ENCODE measurements at regions not wholly inside any gene's neighbourhood (a gene's known extent, or its start where the extent isn't known, plus 50 kb on each side); places are given as distances from the start of the nearest gene placed in this dataset.

GRCh38 chr1:83109692-83110091 lies 889.2 kb downstream of the TTLL7 start:
- DNase-seq (no peak), ATAC-seq (no peak)
- ChIA-PET CTCF (no interaction called here), POLR2A (no interaction called here)
- H3K27me3 Mint-ChIP-seq (ENCODE audit: low read depth) = no peaks in the 10 kb centered on the region
- no peak overlapping the region for H3K4me3 Mint-ChIP-seq
- H3K4me1 Mint-ChIP-seq (ENCODE audit: low read depth) = peaks cover 5% of the 10 kb centered on the region
- no peaks in the 10 kb centered on the region for H3K9me3 Mint-ChIP-seq (ENCODE audit: insufficient read depth)
- H3K36me3 Mint-ChIP-seq (ENCODE audit: low read depth) = no peaks in the 10 kb centered on the region
- no peak overlapping the region for H3K27ac Mint-ChIP-seq

GRCh38 chr1:83104558-83104957 lies 894.4 kb downstream of the TTLL7 start:
- H3K27me3 Mint-ChIP-seq (ENCODE audit: low read depth) = no peaks in the 10 kb centered on the region
- no peak for DNase-seq
- no peaks in the 10 kb centered on the region for H3K9me3 Mint-ChIP-seq (ENCODE audit: insufficient read depth)
- no peak overlapping the region for H3K27ac Mint-ChIP-seq
- no peaks in the 10 kb centered on the region for H3K4me1 Mint-ChIP-seq (ENCODE audit: low read depth)
- no peak for ATAC-seq
- no peak overlapping the region for H3K4me3 Mint-ChIP-seq
- CTCF ChIA-PET = no interaction called here
- H3K36me3 Mint-ChIP-seq (ENCODE audit: low read depth) = no peaks in the 10 kb centered on the region
- POLR2A ChIA-PET = no interaction called here

GRCh38 chr1:83103341-83103740 lies 895.6 kb downstream of the TTLL7 start:
- DNase-seq = no peak
- Mint-ChIP-seq H3K4me3 (no peak overlapping the region), H3K36me3 (ENCODE audit: low read depth) (no peaks in the 10 kb centered on the region), H3K27me3 (ENCODE audit: low read depth) (no peaks in the 10 kb centered on the region), H3K4me1 (ENCODE audit: low read depth) (no peaks in the 10 kb centered on the region), H3K27ac (no peak overlapping the region), H3K9me3 (ENCODE audit: insufficient read depth) (no peaks in the 10 kb centered on the region)
- ATAC-seq = no peak
- POLR2A ChIA-PET = no interaction called here
- CTCF ChIA-PET = no interaction called here

- POLR2A ChIA-PET = no interaction called here
- H3K4me1 Mint-ChIP-seq (ENCODE audit: low read depth) = no peaks in the 10 kb centered on the region
- no peak for DNase-seq
- H3K27ac Mint-ChIP-seq = no peak overlapping the region
- H3K9me3 Mint-ChIP-seq (ENCODE audit: insufficient read depth) = no peaks in the 10 kb centered on the region
- H3K4me3 Mint-ChIP-seq = no peak overlapping the region
- CTCF ChIA-PET = no interaction called here
- H3K36me3 Mint-ChIP-seq (ENCODE audit: low read depth) = no peaks in the 10 kb centered on the region
- H3K27me3 Mint-ChIP-seq (ENCODE audit: low read depth) = no peaks in the 10 kb centered on the region
- ATAC-seq = no peak
Observed at GRCh38 chr1:83102630-83103071, 896.3 kb downstream of the TTLL7 start.

GRCh38 chr1:83101406-83101805 lies 897.5 kb downstream of the TTLL7 start:
- ChIA-PET POLR2A (no interaction called here), CTCF (no interaction called here)
- no peak overlapping the region for H3K27ac Mint-ChIP-seq
- H3K27me3 Mint-ChIP-seq (ENCODE audit: low read depth) = no peaks in the 10 kb centered on the region
- H3K9me3 Mint-ChIP-seq (ENCODE audit: insufficient read depth) = no peaks in the 10 kb centered on the region
- H3K4me1 Mint-ChIP-seq (ENCODE audit: low read depth) = no peaks in the 10 kb centered on the region
- H3K4me3 Mint-ChIP-seq = no peak overlapping the region
- H3K36me3 Mint-ChIP-seq (ENCODE audit: low read depth) = no peaks in the 10 kb centered on the region
- no peak for ATAC-seq
- no peak for DNase-seq

- no peaks in the 10 kb centered on the region for H3K36me3 Mint-ChIP-seq (ENCODE audit: low read depth)
- H3K27ac Mint-ChIP-seq = no peak overlapping the region
- no peaks in the 10 kb centered on the region for H3K27me3 Mint-ChIP-seq (ENCODE audit: low read depth)
- no peaks in the 10 kb centered on the region for H3K4me1 Mint-ChIP-seq (ENCODE audit: low read depth)
- ChIA-PET POLR2A (no interaction called here), CTCF (no interaction called here)
- no peak for DNase-seq
- no peaks in the 10 kb centered on the region for H3K9me3 Mint-ChIP-seq (ENCODE audit: insufficient read depth)
- ATAC-seq = no peak
- H3K4me3 Mint-ChIP-seq = no peak overlapping the region
Observed at GRCh38 chr1:83100133-83100532, 898.8 kb downstream of the TTLL7 start.

- DNase-seq (no peak), ATAC-seq (no peak)
- no peaks in the 10 kb centered on the region for H3K4me1 Mint-ChIP-seq (ENCODE audit: low read depth)
- no peak overlapping the region for H3K4me3 Mint-ChIP-seq
- H3K9me3 Mint-ChIP-seq (ENCODE audit: insufficient read depth) = no peaks in the 10 kb centered on the region
- no peaks in the 10 kb centered on the region for H3K27me3 Mint-ChIP-seq (ENCODE audit: low read depth)
- CTCF ChIA-PET = no interaction called here
- POLR2A ChIA-PET = no interaction called here
- no peak overlapping the region for H3K27ac Mint-ChIP-seq
- H3K36me3 Mint-ChIP-seq (ENCODE audit: low read depth) = no peaks in the 10 kb centered on the region
Observed at GRCh38 chr1:83098791-83099190, 900.1 kb downstream of the TTLL7 start.

GRCh38 chr1:83098131-83098530 lies 900.8 kb downstream of the TTLL7 start:
- Mint-ChIP-seq H3K36me3 (ENCODE audit: low read depth) (no peaks in the 10 kb centered on the region), H3K27ac (no peak overlapping the region), H3K27me3 (ENCODE audit: low read depth) (no peaks in the 10 kb centered on the region), H3K4me3 (no peak overlapping the region), H3K9me3 (ENCODE audit: insufficient read depth) (peaks cover 3% of the 10 kb centered on the region), H3K4me1 (ENCODE audit: low read depth) (no peaks in the 10 kb centered on the region)
- POLR2A ChIA-PET = no interaction called here
- ATAC-seq (no peak), DNase-seq (no peak)
- CTCF ChIA-PET = no interaction called here

GRCh38 chr1:83097715-83098114 lies 901.2 kb downstream of the TTLL7 start:
- H3K27me3 Mint-ChIP-seq (ENCODE audit: low read depth) = no peaks in the 10 kb centered on the region
- ATAC-seq = no peak
- H3K9me3 Mint-ChIP-seq (ENCODE audit: insufficient read depth) = peaks cover 3% of the 10 kb centered on the region
- no peak for DNase-seq
- no peaks in the 10 kb centered on the region for H3K4me1 Mint-ChIP-seq (ENCODE audit: low read depth)
- POLR2A ChIA-PET = no interaction called here
- H3K36me3 Mint-ChIP-seq (ENCODE audit: low read depth) = no peaks in the 10 kb centered on the region
- no peak overlapping the region for H3K4me3 Mint-ChIP-seq
- H3K27ac Mint-ChIP-seq = no peak overlapping the region
- CTCF ChIA-PET = no interaction called here

GRCh38 chr1:83095570-83095969 lies 903.4 kb downstream of the TTLL7 start:
- Mint-ChIP-seq H3K27ac (no peak overlapping the region), H3K36me3 (ENCODE audit: low read depth) (no peaks in the 10 kb centered on the region), H3K4me1 (ENCODE audit: low read depth) (no peaks in the 10 kb centered on the region), H3K27me3 (ENCODE audit: low read depth) (no peaks in the 10 kb centered on the region), H3K4me3 (no peak overlapping the region), H3K9me3 (ENCODE audit: insufficient read depth) (peaks cover 3% of the 10 kb centered on the region)
- DNase-seq = no peak
- POLR2A ChIA-PET = no interaction called here
- CTCF ChIA-PET = no interaction called here
- no peak for ATAC-seq

- CTCF ChIA-PET = no interaction called here
- Mint-ChIP-seq H3K9me3 (ENCODE audit: insufficient read depth) (peaks cover 10% of the 10 kb centered on the region), H3K27ac (no peak overlapping the region), H3K4me3 (no peak overlapping the region), H3K36me3 (ENCODE audit: low read depth) (no peaks in the 10 kb centered on the region), H3K27me3 (ENCODE audit: low read depth) (no peaks in the 10 kb centered on the region), H3K4me1 (ENCODE audit: low read depth) (no peaks in the 10 kb centered on the region)
- ATAC-seq (no peak), DNase-seq (no peak)
- POLR2A ChIA-PET = no interaction called here
Observed at GRCh38 chr1:83090195-83090594, 908.7 kb downstream of the TTLL7 start.

GRCh38 chr1:83087851-83088250 lies 911.1 kb downstream of the TTLL7 start:
- H3K4me1 Mint-ChIP-seq (ENCODE audit: low read depth) = no peaks in the 10 kb centered on the region
- ATAC-seq (no peak), DNase-seq (no peak)
- peaks cover 11% of the 10 kb centered on the region for H3K9me3 Mint-ChIP-seq (ENCODE audit: insufficient read depth)
- H3K36me3 Mint-ChIP-seq (ENCODE audit: low read depth) = no peaks in the 10 kb centered on the region
- ChIA-PET CTCF (no interaction called here), POLR2A (no interaction called here)
- H3K27me3 Mint-ChIP-seq (ENCODE audit: low read depth) = no peaks in the 10 kb centered on the region
- H3K4me3 Mint-ChIP-seq = no peak overlapping the region
- H3K27ac Mint-ChIP-seq = no peak overlapping the region

GRCh38 chr1:83086986-83087512 lies 911.9 kb downstream of the TTLL7 start:
- CTCF ChIA-PET = no interaction called here
- POLR2A ChIA-PET = no interaction called here
- no peak overlapping the region for H3K4me3 Mint-ChIP-seq
- no peak for DNase-seq
- H3K27ac Mint-ChIP-seq = no peak overlapping the region
- no peaks in the 10 kb centered on the region for H3K4me1 Mint-ChIP-seq (ENCODE audit: low read depth)
- peaks cover 11% of the 10 kb centered on the region for H3K9me3 Mint-ChIP-seq (ENCODE audit: insufficient read depth)
- H3K27me3 Mint-ChIP-seq (ENCODE audit: low read depth) = no peaks in the 10 kb centered on the region
- ATAC-seq = no peak
- H3K36me3 Mint-ChIP-seq (ENCODE audit: low read depth) = no peaks in the 10 kb centered on the region

All from activated CD8-positive, alpha-beta T cell treated with anti-CD3 and anti-CD28 coated beads, Interleukin-2, amount 10 ng/mL, durations not matched to agents 7 days and 5 days (primary cell).